Activated CD4-positive, CD25-positive, alpha-beta regulatory T cell treated with anti-CD3 and anti-CD28 coated beads, Interleukin-2, amount 50 U/mL, for 72 hours (primary cell): ENCODE measurements at regions not wholly inside any gene's neighbourhood (a gene's known extent, or its start where the extent isn't known, plus 50 kb on each side); places are given as distances from the start of the nearest gene placed in this dataset.

Experiments
- DNase-seq: peaks from one replicate; pipeline ENCODE4 v3.0.0; 2021

DNA sequence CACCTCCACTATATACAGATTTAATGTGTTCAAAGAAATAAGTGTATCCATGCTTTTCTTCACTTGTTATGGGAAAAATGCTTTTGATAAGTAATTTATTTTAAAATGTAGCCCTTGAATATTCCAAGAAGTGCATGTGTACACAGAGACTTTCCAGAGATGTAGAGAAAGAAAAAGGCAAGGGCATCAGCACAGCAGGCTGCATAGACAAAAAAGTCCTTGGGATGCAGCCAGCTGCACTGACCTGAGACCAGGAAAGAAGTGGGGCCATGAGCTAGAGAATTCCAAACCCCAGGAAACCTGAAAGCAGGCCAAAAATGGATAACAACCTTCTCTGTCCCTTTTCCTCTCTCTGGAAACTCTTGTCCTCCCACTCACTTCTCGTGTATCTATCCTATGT is 51.6 kb upstream of the PRDM8 start:
- no peak for DNase-seq

GRCh38 chr4:80144676-80145470 is 52.4 kb upstream of the PRDM8 start:
- no peak for DNase-seq

DNA sequence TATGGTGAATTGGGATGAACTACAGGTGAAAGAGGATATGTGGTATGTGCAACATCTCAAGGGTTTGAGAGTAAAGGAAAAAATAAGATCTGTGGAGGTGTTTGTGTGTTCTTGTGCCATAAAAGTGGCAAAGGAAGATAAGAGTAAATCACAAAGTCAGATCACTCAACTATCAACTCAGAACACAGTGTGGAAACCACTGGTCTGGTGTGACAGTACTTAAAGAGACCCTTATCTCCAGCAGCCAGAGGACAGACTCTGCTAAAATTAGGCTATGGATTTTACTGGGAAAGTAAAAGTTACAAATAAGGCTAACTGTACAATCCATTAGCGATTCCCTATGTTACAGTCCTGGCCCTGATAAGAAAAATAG is 54.0 kb upstream of the PRDM8 start:
- DNase-seq = no peak

GRCh38 chr4:80142394-80143306 is 54.7 kb upstream of the PRDM8 start:
- no peak for DNase-seq

DNA sequence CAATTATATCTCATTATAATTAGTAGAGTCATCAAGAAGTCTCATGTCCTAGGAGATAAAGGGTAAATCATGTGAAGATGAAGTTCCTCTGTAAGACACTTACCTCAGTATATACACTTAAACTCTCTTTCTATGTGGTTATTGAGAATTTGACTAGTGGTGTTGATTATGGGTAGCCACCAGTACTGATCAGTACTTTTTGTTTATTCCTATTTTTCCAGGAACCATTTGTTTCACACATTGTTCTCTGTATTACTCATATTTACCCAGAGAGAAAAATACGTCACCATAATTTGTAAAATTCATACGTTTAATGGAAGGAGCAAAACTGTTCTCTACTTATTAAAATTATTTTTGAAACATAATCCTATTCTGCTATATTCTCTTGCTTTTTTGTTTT is 55.8 kb upstream of the PRDM8 start:
- DNase-seq = no peak

DNA sequence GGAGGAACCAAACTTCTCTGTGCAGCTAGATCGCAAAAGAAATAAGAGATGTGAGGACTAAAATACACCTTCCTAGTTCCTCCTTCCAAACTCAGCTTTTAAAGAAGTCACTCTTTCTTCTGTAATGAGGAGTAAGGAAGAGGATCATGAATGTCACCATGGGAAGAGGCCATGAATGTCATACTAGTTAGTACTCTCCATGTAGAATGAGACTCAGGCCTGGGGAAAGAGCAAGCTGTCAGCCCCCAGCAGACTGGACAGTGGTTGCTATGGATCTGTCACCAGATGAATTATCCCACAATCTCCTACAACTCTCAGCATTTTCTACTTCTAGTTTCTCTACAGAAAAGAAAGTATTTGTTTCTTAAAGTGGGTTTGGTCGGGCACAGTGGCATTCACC is 57.1 kb upstream of the PRDM8 start:
- no peak for DNase-seq

- DNase-seq = no peak
These were observed 57.6 kb upstream of the PRDM8 start for GRCh38 chr4:80139671-80140070.

GRCh38 chr4:80138551-80139538 is 58.5 kb upstream of the PRDM8 start:
- DNase-seq = peak; percentile 41

GRCh38 chr4:80137631-80138030 is 59.7 kb upstream of the PRDM8 start:
- no peak for DNase-seq

GRCh38 chr4:80136270-80136669 is 61.0 kb upstream of the PRDM8 start:
- no peak for DNase-seq

DNA sequence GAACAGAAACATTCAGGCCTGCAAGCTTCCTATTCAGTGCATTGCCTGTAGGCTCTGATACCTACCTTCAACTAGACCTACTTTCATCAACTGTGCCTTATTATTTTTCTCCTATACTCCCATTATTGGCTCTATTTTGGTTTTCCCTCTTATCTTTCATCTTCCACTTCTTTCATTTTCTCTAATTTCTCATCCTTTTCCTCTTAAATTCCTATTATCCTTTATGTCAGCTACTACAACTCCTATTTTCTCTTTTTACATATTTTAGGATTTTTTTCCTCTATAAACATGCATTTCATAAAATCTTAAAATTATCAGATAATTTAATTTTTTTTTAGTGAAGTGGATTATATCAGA is 61.6 kb upstream of the PRDM8 start:
- no peak for DNase-seq

DNA sequence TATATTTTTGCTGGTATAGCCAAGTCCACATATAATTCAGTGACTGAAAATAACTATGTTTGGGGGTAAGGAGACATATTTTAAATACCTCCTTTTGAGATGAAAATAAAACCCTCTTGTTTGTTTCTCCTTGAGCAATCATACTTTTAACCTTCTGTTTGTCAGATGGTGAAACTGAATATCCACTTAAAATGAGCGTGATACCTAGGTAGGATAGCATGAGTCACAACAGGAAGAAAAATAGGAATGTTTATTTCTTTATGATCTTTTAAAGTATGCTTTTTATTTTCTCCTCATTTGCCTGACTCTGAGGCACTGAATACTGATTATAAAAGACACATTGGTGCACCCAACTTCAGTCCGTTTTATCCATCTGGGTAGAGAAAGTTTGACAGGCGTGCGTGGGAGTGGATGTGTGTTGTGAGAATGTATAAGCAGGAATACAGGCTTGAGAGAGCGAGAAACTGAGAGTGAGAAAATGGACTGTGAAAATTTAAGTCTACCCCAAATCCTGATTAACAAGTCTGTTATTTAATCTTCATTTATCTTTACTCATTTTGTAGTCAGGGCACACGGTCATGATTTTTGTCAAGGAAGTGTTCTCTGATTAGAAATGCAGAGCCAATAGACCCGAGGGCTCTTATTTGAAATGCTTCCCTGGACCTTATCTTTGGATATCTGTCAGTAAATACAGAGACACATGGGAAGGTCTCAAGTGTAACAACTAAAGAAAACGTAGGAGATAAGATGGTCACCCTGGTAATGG is 62.1 kb upstream of the ANTXR2 start:
- no peak for DNase-seq

DNA sequence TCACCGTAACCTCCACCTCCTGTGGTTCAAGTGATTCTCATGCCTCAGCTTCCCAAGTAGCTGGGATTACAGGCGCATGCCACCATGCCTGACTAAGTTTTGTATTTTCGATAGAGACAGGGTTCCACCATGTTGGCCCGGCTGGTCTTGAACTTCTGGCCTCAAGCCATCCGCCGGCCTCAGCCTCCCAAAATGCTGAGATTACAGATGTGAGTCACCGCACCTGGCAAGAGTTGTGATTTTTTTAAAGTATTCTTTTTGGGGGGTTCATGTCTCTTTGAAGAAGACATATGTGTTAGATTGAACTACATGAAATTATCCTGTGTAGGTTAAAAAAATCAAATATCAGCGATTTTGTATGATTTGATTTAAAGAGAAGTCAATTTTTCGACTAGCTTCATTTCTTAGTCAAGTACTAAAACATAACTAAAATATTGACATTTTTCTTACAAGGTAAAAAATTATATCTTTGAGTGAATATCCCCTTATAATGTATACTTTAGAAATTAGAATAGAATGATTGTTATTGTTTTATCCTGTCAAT is 60.3 kb upstream of the ANTXR2 start:
- no peak for DNase-seq

- no peak for DNase-seq
These were observed 56.8 kb upstream of the ANTXR2 start for GRCh38 chr4:80129785-80130184.

- DNase-seq = no peak
These were observed 55.9 kb upstream of the ANTXR2 start for GRCh38 chr4:80128941-80129340.

DNA sequence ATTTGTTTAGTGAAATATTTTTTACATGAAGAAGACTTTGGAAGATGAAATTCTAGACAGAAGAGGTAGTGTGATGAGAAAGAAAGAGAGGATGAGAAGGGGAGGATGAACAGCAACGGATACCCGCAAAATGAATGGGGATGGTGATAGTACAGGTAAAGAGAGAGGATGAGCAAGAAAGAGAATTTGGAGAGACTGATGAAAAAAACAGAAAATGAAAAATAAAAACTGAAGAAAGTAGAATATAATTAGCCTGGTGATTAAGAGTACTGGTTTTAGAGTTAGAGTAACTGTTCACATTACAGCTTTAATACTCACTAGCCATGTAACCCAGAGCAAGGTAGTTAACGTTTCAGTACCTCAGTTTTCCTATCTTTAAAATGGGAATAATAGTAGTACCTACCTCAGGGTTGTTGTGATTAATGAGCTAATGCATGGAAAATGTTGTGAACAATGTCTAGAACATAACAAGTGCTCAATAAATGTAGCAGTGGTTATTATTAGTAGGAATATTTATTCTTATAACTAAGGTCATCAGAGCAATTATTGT is 54.9 kb upstream of the ANTXR2 start:
- DNase-seq = no peak

DNA sequence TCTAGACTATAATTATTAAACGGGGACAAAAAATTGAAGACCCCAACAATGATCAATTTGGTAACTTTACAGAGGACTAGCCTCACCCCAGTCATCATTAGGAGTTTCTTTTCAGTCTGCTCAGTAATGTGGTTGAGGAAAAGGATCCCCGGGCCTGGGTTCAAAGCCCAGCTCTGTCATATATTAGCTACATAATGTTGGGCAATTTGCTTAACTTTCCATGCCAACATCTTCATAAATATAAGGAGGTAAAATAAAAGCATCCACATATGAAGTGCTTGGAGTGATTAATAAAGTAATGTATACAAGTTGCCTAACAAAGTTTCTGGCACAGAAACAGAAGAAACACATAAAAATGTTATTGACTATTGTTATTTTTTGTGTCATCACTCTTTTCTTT is 53.4 kb upstream of the ANTXR2 start:
- no peak for DNase-seq

- no peak for DNase-seq
These were observed 52.5 kb upstream of the ANTXR2 start for GRCh38 chr4:80125252-80126177.

DNA sequence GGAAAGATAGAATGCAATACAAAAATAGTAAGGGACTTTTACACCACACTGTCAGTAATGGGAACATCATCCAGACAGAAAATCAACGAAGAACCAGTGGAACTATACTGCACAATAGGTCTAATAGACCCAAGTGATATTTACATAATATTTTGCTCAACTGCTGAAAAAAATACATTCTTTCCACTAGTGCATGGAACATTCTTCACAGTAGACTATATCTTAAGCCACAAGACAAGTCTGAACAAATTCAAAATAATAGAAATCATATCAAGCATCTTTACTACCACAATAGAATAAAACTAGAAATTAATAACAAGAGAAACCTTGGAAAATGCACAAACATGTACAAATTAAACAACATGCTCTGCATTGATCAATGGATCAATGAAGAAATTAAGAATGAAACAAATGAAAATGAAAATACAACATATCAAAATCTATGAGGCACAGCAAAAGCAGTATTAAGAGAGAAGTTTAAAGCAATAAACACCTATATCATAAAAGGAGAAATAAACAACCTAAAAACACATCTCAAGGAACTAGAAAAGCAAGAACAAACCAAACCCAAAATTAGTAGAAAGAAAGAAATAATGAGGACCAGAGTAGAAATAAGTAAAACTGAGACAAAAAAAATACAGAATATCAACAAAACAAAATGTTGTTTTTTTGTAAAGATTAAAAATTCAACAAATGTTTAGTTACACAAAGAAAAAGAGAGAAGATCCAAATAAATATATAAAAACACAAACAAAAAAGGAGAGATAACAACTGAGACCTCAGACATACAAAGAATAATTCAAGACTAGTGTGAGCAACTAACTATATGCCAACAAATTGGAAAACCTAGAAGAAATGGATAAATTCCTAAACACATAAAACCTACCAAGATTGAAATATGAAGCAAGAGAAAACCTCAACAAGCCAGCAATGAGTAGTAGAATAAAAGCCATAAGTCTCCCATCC is 51.5 kb upstream of the ANTXR2 start:
- no peak for DNase-seq
